Gastrocnemius medialis (tissue), 4 donors: ENCODE measurements at regions not wholly inside any gene's neighbourhood (a gene's known extent, or its start where the extent isn't known, plus 50 kb on each side); places are given as distances from the start of the nearest gene placed in this dataset.

Experiments
- ATAC-seq, 2 donors: fragments of 150-250 bp; one replicate each; pipeline ENCODE4 v1.9.1; 2016
- DNase-seq, 2 donors: peaks; one replicate each; pipeline ENCODE4 v3.0.0-alpha.2; 2019
- H3K27ac ChIP-seq, 4 donors: fragments of 200-600 bp; sonication (generic); 1 replicate in 1 of 4; 2 replicates in 3 of 4; pipeline ENCODE4 v1.5.1; 2016 to 2018; ENCODE audit warnings: mild to moderate bottlenecking in 2 of 4, moderate library complexity in 1 of 4
- H3K27me3 ChIP-seq, 3 donors: fragments of 200-600 bp; sonication (generic) in 2 of 3; 1 replicate in 1 of 3; 2 replicates in 2 of 3; pipeline versions ENCODE4 v1.5.1 to v1.6.0; 2016 to 2019; ENCODE audit warnings: mild to moderate bottlenecking in 1 of 3, moderate library complexity in 1 of 3
- H3K36me3 ChIP-seq, 2 donors: fragments of 200-600 bp; sonication (generic) in 1 of 2; one replicate each; pipeline ENCODE4 v1.5.1; 2017 to 2018
- H3K4me1 ChIP-seq, 2 donors: fragments of 200-600 bp; sonication (generic) in 1 of 2; one replicate each; pipeline ENCODE4 v1.5.1; 2016 to 2017; ENCODE audit warnings: mild to moderate bottlenecking in 2 of 2
- H3K4me3 ChIP-seq, 4 donors: fragments of 200-600 bp; sonication (generic) in 3 of 4; 1 replicate in 1 of 4; 2 replicates in 3 of 4; pipeline ENCODE4 v1.5.1; 2016 to 2019; ENCODE audit warnings: mild to moderate bottlenecking in 2 of 4
- H3K9me3 ChIP-seq, 3 donors: fragments of 200-600 bp; sonication (generic) in 2 of 3; 1 replicate in 1 of 3; 2 replicates in 2 of 3; pipeline ENCODE4 v1.5.1; 2016 to 2019
- CTCF ChIP-seq, 5 experiments: fragments of 450-650 bp in 3 of 5; fragments of 200-600 bp in 2 of 5; sonication (generic) in 2 of 5; IDR thresholded peaks in 4 of 5; conservative IDR thresholded peaks in 1 of 5; 1 replicate in 4 of 5; 2 replicates in 1 of 5; pipeline ENCODE4 v1.5.1; 2016 to 2019; ENCODE audit warnings: antibody characterized with exemption in 5 of 5, mild to moderate bottlenecking in 3 of 5, moderate library complexity in 3 of 5
- POLR2A ChIP-seq, 2 donors: fragments of 450-650 bp; IDR thresholded peaks; one replicate each; pipeline ENCODE4 v1.6.1; 2017; ENCODE audit warnings: antibody characterized with exemption in 2 of 2, mild to moderate bottlenecking in 2 of 2, moderate library complexity in 2 of 2
- in situ Hi-C, 4 donors: fragments of 200-750 bp; cut with MboI; loops; one replicate each; pipeline versions ENCODE4 v1.15.0 to v1.8.0; 2017; ENCODE audit warnings: low sequenced_read_pairs in 4 of 4
- intact Hi-C: fragments of 100-400 bp; cut with DNase I; formaldehyde crosslinking; loops from one replicate; pipeline ENCODE4 v1.15.1; 2023; ENCODE audit warnings: low total_unique reads

GRCh38 chr10:31606841-31607240 is 287.8 kb downstream of the ZEB1 start:
- DNase-seq (no peak), ATAC-seq (no peak)
- in situ Hi-C loops (loop anchor here in 1 of 4 donors (10.0 kb wide), 1 partner anchor 88 kb away; no protein-coding TSS in a partner anchor), intact Hi-C loops (loop anchor here (10.0 kb wide), 1 partner anchor 822 kb away; no protein-coding TSS in a partner anchor)
- no peaks in the 10 kb centered on the region for H3K36me3 ChIP-seq
- H3K27ac ChIP-seq, result no peak overlapping the region
- no peak for TF ChIP-seq CTCF (IDR thresholded peaks at IDR 0.05 in 4 of 5, conservative IDR thresholded peaks at IDR 0.05 in 1 of 5)
- no peak for TF ChIP-seq POLR2A (IDR thresholded peaks at IDR 0.05)
- H3K4me3 ChIP-seq, result no peak overlapping the region
- no peaks in the 10 kb centered on the region for H3K27me3 ChIP-seq
- peaks cover 11 to 19% of the 10 kb centered on the region in 2 donors for H3K4me1 ChIP-seq
- no peaks in the 10 kb centered on the region for H3K9me3 ChIP-seq

- in situ Hi-C loops, result loop anchor here in 1 of 4 donors (10.0 kb wide), 1 partner anchor 89 kb away; no protein-coding TSS in a partner anchor
- intact Hi-C loops, result loop anchor here (10.0 kb wide), 1 partner anchor 821 kb away; no protein-coding TSS in a partner anchor
- no peak for DNase-seq
- peak overlapping the region in 2 of 4 donors; percentile 3 to 93 for H3K27ac ChIP-seq
- no peaks in the 10 kb centered on the region for H3K36me3 ChIP-seq
- H3K4me1 ChIP-seq, result peaks cover 14 to 19% of the 10 kb centered on the region in 2 donors
- no peak overlapping the region for H3K4me3 ChIP-seq
- no peak for TF ChIP-seq CTCF (IDR thresholded peaks at IDR 0.05 in 4 of 5, conservative IDR thresholded peaks at IDR 0.05 in 1 of 5)
- TF ChIP-seq POLR2A (IDR thresholded peaks at IDR 0.05), result no peak
- ATAC-seq, result no peak
- H3K27me3 ChIP-seq, result no peaks in the 10 kb centered on the region
- H3K9me3 ChIP-seq, result no peaks in the 10 kb centered on the region
Measured at GRCh38 chr10:31605861-31606525, 287.0 kb downstream of the ZEB1 start.

- no peaks in the 10 kb centered on the region for H3K27me3 ChIP-seq
- no peaks in the 10 kb centered on the region for H3K36me3 ChIP-seq
- ATAC-seq (no peak), DNase-seq (no peak)
- H3K27ac ChIP-seq, result peak overlapping the region in 2 of 4 donors; percentile 93 to 98
- no peak overlapping the region for H3K4me3 ChIP-seq
- in situ Hi-C loops, result loop anchor here in 1 of 4 donors (10.0 kb wide), 1 partner anchor 89 kb away; no protein-coding TSS in a partner anchor
- intact Hi-C loops, result loop anchor here (10.0 kb wide), 1 partner anchor 821 kb away; no protein-coding TSS in a partner anchor
- no peaks in the 10 kb centered on the region for H3K9me3 ChIP-seq
- peaks cover 14 to 19% of the 10 kb centered on the region in 2 donors for H3K4me1 ChIP-seq
- TF ChIP-seq POLR2A (IDR thresholded peaks at IDR 0.05), result no peak
- no peak for TF ChIP-seq CTCF (IDR thresholded peaks at IDR 0.05 in 4 of 5, conservative IDR thresholded peaks at IDR 0.05 in 1 of 5)
Measured at GRCh38 chr10:31605426-31605825, 286.4 kb downstream of the ZEB1 start.

- Histone ChIP-seq H3K4me1 (peaks cover 14 to 19% of the 10 kb centered on the region in 2 donors), H3K27me3 (no peaks in the 10 kb centered on the region), H3K9me3 (no peaks in the 10 kb centered on the region), H3K4me3 (no peak overlapping the region), H3K36me3 (no peaks in the 10 kb centered on the region), H3K27ac (peak overlapping the region; percentile 92 to 99 (median 96))
- DNase-seq (no peak), ATAC-seq (no peak)
- TF ChIP-seq CTCF (IDR thresholded peaks at IDR 0.05 in 4 of 5, conservative IDR thresholded peaks at IDR 0.05 in 1 of 5) (no peak), POLR2A (IDR thresholded peaks at IDR 0.05) (no peak)
- in situ Hi-C loops, result loop anchor here in 1 of 4 donors (10.0 kb wide), 1 partner anchor 90 kb away; no protein-coding TSS in a partner anchor
- intact Hi-C loops, result loop anchor here (10.0 kb wide), 1 partner anchor 820 kb away; no protein-coding TSS in a partner anchor
Measured at GRCh38 chr10:31604646-31605170, 285.7 kb downstream of the ZEB1 start.
